ENCODE measurements at regions not wholly inside any gene's neighbourhood (a gene's known extent, or its start where the extent isn't known, plus 50 kb on each side); places are given as distances from the start of the nearest gene placed in this dataset.
"Not testable (repeated sequence)": the region's sequence is repeated elsewhere in the genome, so short reads cannot be mapped to it uniquely, and the experiment has no call there.

GRCh38 chr11:34719303-34719848 lies 98.5 kb downstream of the EHF start (continued):
- TF ChIP-seq REST (IDR thresholded peaks at IDR 0.05; ENCODE audit: low read depth, low read length): no peak
- no peak for TF ChIP-seq CTCF (IDR thresholded peaks at IDR 0.05)

- DNase-seq; CTCF ChIA-PET; H3K36me3 ChIP-seq (replicated peaks in 1 of 2; ENCODE audit: control insufficient read depth in 1 of 2, insufficient read depth in 2 of 2, low read length in 1 of 2); H3K4me2 ChIP-seq; H3K4me3 ChIP-seq (ENCODE audit: low read depth in 2 of 2, low read length in 1 of 2); H3F3A ChIP-seq (replicated peaks; ENCODE audit: insufficient read depth); H3K9ac ChIP-seq; POLR2A ChIA-PET; H4K20me1 ChIP-seq (ENCODE audit: insufficient read depth); H3K79me2 ChIP-seq (ENCODE audit: insufficient read depth); H3K27ac ChIP-seq (ENCODE audit: low read depth in 2 of 2, low read length in 1 of 2); H2AFZ ChIP-seq (ENCODE audit: low read depth); H3K4me1 ChIP-seq (ENCODE audit: control insufficient read depth in 1 of 2, insufficient read depth in 2 of 2, low read depth in 1 of 2, low read length in 1 of 2); H3K27me3 ChIP-seq (ENCODE audit: insufficient read depth); H3K9me3 ChIP-seq; H3K9me2 ChIP-seq: not testable (repeated sequence)
These were observed 92.7 kb downstream of the EHF start for GRCh38 chr11:34713631-34714030.

Small RNA genes lying in the stretch of these regions (small RNA-seq; reads per million reads assigned to genes)
- gene AL359999.1: 0 reads per million in 7 experiments
